ENCODE measurements at regions not wholly inside any gene's neighbourhood (a gene's known extent, or its start where the extent isn't known, plus 50 kb on each side); places are given as distances from the start of the nearest gene placed in this dataset.
"Not testable (repeated sequence)": the region's sequence is repeated elsewhere in the genome, so short reads cannot be mapped to it uniquely, and the experiment has no call there.

DNA sequence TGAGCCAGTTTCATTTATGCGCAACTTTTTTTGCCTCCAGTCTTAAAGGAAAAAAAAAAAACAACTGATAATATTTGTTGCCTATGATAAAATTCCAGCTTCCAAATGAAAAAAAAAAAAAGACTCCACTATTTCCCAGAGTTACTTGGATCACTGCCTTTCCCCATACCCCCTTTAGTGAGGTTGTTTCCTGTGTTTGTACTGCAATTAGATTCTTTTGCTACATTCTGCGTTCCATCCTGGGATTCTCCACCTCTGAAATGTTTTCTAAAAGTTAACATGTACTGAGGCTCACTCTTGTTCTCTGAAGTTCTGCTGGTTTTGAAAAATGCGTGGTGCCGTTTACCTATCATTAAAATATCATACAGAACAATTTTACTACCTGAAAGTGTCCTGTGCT, 72.0 kb upstream of the NUTM2F start:
- H3K4me1 Mint-ChIP-seq (ENCODE audit: low read depth, unreplicated experiment): not testable (repeated sequence)

DNA sequence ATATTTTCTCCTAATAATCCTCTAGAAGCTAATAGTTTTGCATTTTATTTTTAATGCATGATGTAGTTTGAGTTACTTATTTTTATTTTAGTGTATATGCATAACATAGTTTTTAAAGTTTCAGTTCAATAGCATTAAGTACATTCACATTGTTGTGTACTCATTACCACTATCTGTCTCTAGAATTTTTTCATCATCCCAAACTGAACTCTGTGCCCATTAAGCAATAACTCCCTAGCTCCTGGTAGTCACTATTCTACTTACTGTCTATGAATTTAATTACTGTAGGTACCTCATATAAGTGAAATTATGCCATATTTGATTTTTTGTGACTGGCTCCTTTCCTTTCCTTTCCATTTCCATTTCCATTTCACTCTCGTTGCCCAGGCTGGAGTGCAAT, 74.4 kb upstream of the NUTM2F start:
- H3K4me3 ChIP-seq (ENCODE audit: insufficient read depth, low read depth, low read length); H3K27me3 Mint-ChIP-seq (ENCODE audit: low read depth, unreplicated experiment); FAIRE-seq; H3K27ac Mint-ChIP-seq (ENCODE audit: unreplicated experiment); H3K36me3 Mint-ChIP-seq (ENCODE audit: low read depth, unreplicated experiment); H3K36me3 ChIP-seq (ENCODE audit: insufficient read depth, low read length); DNase-seq (ENCODE audit: low read depth); H3K9ac ChIP-seq (ENCODE audit: low read length); H3K9me3 ChIP-seq (ENCODE audit: insufficient read depth, low read depth, low read length); H3K27me3 ChIP-seq (ENCODE audit: insufficient read depth, low read length); H3K4me2 ChIP-seq (ENCODE audit: low read length); H3K4me1 ChIP-seq (ENCODE audit: insufficient read depth, low read length); H3K9me3 Mint-ChIP-seq (ENCODE audit: unreplicated experiment); H4K20me1 ChIP-seq (ENCODE audit: insufficient read depth, low read length); H2AFZ ChIP-seq (ENCODE audit: low read depth, low read length); H3K27ac ChIP-seq (ENCODE audit: low read depth, low read length); H3K4me3 Mint-ChIP-seq (ENCODE audit: unreplicated experiment); H3K4me1 Mint-ChIP-seq (ENCODE audit: low read depth, unreplicated experiment): not testable (repeated sequence)
- peaks cover 24% of the 10 kb centered on the region for H3K79me2 ChIP-seq (ENCODE audit: insufficient read depth, low read length)

More for the DNA sequence above, 72.0 kb upstream of the NUTM2F start:
- H4K20me1 ChIP-seq (ENCODE audit: insufficient read depth, low read length); DNase-seq (ENCODE audit: low read depth); H3K36me3 Mint-ChIP-seq (ENCODE audit: low read depth, unreplicated experiment); H3K9me3 ChIP-seq (ENCODE audit: insufficient read depth, low read depth, low read length); H2AFZ ChIP-seq (ENCODE audit: low read depth, low read length); H3K9ac ChIP-seq (ENCODE audit: low read length); H3K27ac ChIP-seq (ENCODE audit: low read depth, low read length); H3K27me3 Mint-ChIP-seq (ENCODE audit: low read depth, unreplicated experiment); H3K4me2 ChIP-seq (ENCODE audit: low read length); H3K9me3 Mint-ChIP-seq (ENCODE audit: unreplicated experiment); H3K27me3 ChIP-seq (ENCODE audit: insufficient read depth, low read length); H3K36me3 ChIP-seq (ENCODE audit: insufficient read depth, low read length); H3K4me1 ChIP-seq (ENCODE audit: insufficient read depth, low read length); H3K4me3 ChIP-seq (ENCODE audit: insufficient read depth, low read depth, low read length); H3K27ac Mint-ChIP-seq (ENCODE audit: unreplicated experiment); FAIRE-seq; H3K4me3 Mint-ChIP-seq (ENCODE audit: unreplicated experiment): not testable (repeated sequence)
- peaks cover 27% of the 10 kb centered on the region for H3K79me2 ChIP-seq (ENCODE audit: insufficient read depth, low read length)

DNA sequence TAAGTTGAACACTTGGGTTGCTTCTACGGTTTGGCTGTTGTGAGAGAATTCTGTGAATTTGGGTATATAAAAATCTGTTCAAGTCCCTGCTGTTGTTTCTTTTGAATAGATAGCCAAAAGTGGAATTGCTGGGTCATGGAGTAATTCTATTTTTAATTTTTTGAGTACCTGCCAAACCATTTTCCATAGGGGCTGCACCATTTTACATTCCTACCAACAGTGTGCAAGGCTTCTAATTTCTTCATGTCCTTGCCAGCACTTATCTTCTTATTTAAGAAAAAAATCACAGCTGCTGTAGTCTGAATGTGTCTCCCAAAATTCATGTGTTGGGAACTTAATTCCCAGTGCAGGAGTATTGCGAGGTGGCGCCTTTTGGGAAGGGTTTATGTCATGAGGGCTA, 75.1 kb upstream of the NUTM2F start:
- peak; percentile 7 for DNase-seq (ENCODE audit: low read depth)
- H3K4me1 ChIP-seq (ENCODE audit: insufficient read depth, low read length); H3K27me3 ChIP-seq (ENCODE audit: insufficient read depth, low read length); H3K27ac ChIP-seq (ENCODE audit: low read depth, low read length); H2AFZ ChIP-seq (ENCODE audit: low read depth, low read length); H3K36me3 Mint-ChIP-seq (ENCODE audit: low read depth, unreplicated experiment); H4K20me1 ChIP-seq (ENCODE audit: insufficient read depth, low read length); H3K4me1 Mint-ChIP-seq (ENCODE audit: low read depth, unreplicated experiment); H3K27me3 Mint-ChIP-seq (ENCODE audit: low read depth, unreplicated experiment); H3K27ac Mint-ChIP-seq (ENCODE audit: unreplicated experiment); H3K9me3 Mint-ChIP-seq (ENCODE audit: unreplicated experiment); FAIRE-seq; H3K4me3 ChIP-seq (ENCODE audit: insufficient read depth, low read depth, low read length); H3K4me2 ChIP-seq (ENCODE audit: low read length); H3K9ac ChIP-seq (ENCODE audit: low read length); H3K4me3 Mint-ChIP-seq (ENCODE audit: unreplicated experiment); H3K36me3 ChIP-seq (ENCODE audit: insufficient read depth, low read length); H3K9me3 ChIP-seq (ENCODE audit: insufficient read depth, low read depth, low read length): not testable (repeated sequence)
- H3K79me2 ChIP-seq (ENCODE audit: insufficient read depth, low read length): peaks cover 29% of the 10 kb centered on the region

DNA sequence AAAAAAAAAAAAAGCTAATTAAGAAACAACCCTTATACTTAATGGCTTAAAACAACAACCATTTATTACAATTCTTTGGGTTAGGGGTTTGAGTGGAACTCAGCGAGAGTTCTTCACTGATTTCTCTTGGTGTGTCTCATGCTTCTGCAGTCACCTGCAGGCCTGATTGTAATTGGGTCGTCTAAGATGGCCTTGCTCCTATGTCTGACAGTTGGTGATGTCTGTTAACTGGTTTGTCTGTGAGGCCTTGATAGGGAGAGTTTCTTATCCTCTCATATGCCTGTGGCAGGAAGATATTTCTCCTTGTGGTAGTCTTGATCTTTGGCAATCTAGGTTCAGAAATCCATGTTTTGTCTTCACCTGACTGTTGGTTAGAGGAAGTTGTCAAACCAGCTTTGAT, 85.2 kb upstream of the NUTM2F start:
- not testable (repeated sequence) for H3K9ac ChIP-seq (ENCODE audit: low read length); H3K4me3 ChIP-seq (ENCODE audit: insufficient read depth, low read depth, low read length); H3K4me1 Mint-ChIP-seq (ENCODE audit: low read depth, unreplicated experiment); H3K27ac ChIP-seq (ENCODE audit: low read depth, low read length); H3K4me3 Mint-ChIP-seq (ENCODE audit: unreplicated experiment); FAIRE-seq; H3K36me3 ChIP-seq (ENCODE audit: insufficient read depth, low read length); H3K27me3 Mint-ChIP-seq (ENCODE audit: low read depth, unreplicated experiment); H3K36me3 Mint-ChIP-seq (ENCODE audit: low read depth, unreplicated experiment); H3K9me3 ChIP-seq (ENCODE audit: insufficient read depth, low read depth, low read length); H3K9me3 Mint-ChIP-seq (ENCODE audit: unreplicated experiment); H3K4me1 ChIP-seq (ENCODE audit: insufficient read depth, low read length); H3K27me3 ChIP-seq (ENCODE audit: insufficient read depth, low read length); H3K27ac Mint-ChIP-seq (ENCODE audit: unreplicated experiment); H4K20me1 ChIP-seq (ENCODE audit: insufficient read depth, low read length); H2AFZ ChIP-seq (ENCODE audit: low read depth, low read length); DNase-seq (ENCODE audit: low read depth); H3K4me2 ChIP-seq (ENCODE audit: low read length)
- peaks cover 17% of the 10 kb centered on the region for H3K79me2 ChIP-seq (ENCODE audit: insufficient read depth, low read length)

DNA sequence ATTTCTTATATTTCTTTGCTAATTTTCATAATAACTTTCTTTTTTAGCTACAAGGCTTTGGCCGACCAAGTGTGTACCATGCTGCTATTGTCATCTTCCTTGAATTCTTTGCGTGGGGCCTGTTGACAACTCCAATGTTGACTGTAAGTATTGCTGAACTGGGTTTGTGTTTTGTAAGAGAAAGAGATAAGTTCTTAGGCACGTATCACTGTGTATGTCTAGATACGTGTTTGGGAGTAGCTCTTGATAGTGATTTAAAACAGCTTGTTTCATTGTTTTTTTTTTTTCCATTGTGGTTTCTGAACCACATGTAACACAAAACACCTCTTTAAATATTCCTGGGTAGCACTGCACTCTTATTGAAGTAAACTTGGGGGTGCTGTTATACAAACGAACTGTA, 86.7 kb upstream of the NUTM2F start:
- H3K27ac Mint-ChIP-seq (ENCODE audit: unreplicated experiment); H3K36me3 ChIP-seq (ENCODE audit: insufficient read depth, low read length); DNase-seq (ENCODE audit: low read depth); H3K27me3 ChIP-seq (ENCODE audit: insufficient read depth, low read length); H3K4me3 Mint-ChIP-seq (ENCODE audit: unreplicated experiment); H3K4me2 ChIP-seq (ENCODE audit: low read length); FAIRE-seq; H4K20me1 ChIP-seq (ENCODE audit: insufficient read depth, low read length); H3K27me3 Mint-ChIP-seq (ENCODE audit: low read depth, unreplicated experiment); H3K9me3 ChIP-seq (ENCODE audit: insufficient read depth, low read depth, low read length); H3K36me3 Mint-ChIP-seq (ENCODE audit: low read depth, unreplicated experiment); H3K4me3 ChIP-seq (ENCODE audit: insufficient read depth, low read depth, low read length); H3K9me3 Mint-ChIP-seq (ENCODE audit: unreplicated experiment); H2AFZ ChIP-seq (ENCODE audit: low read depth, low read length); H3K4me1 ChIP-seq (ENCODE audit: insufficient read depth, low read length); H3K9ac ChIP-seq (ENCODE audit: low read length); H3K4me1 Mint-ChIP-seq (ENCODE audit: low read depth, unreplicated experiment); H3K27ac ChIP-seq (ENCODE audit: low read depth, low read length): not testable (repeated sequence)
- H3K79me2 ChIP-seq (ENCODE audit: insufficient read depth, low read length): peaks cover 10% of the 10 kb centered on the region

DNA sequence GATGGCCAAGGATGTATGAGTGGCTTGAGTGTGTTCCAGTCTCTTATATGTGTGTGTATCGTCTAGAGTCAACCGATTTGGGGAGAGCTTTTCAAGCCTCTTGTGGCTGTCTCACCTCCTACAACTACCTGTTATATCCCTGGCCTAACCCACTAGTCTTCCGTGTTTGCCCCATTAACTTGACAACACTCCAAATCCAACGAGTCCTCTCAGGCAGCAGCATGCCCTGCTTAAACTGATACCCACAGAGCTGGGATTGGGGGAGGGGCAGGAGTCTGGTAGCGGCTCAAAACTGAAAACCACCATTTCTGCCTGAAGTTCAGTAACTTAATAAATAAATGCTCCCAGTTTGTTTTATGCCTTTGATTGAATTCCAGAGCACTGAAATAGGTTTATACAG, 91.7 kb upstream of the NUTM2F start:
- H3K36me3 ChIP-seq (ENCODE audit: insufficient read depth, low read length); FAIRE-seq; DNase-seq (ENCODE audit: low read depth); H3K4me1 ChIP-seq (ENCODE audit: insufficient read depth, low read length); H3K9me3 Mint-ChIP-seq (ENCODE audit: unreplicated experiment); H3K9me3 ChIP-seq (ENCODE audit: insufficient read depth, low read depth, low read length); H3K27ac Mint-ChIP-seq (ENCODE audit: unreplicated experiment); H3K4me3 ChIP-seq (ENCODE audit: insufficient read depth, low read depth, low read length); H3K27me3 Mint-ChIP-seq (ENCODE audit: low read depth, unreplicated experiment); H3K9ac ChIP-seq (ENCODE audit: low read length); H4K20me1 ChIP-seq (ENCODE audit: insufficient read depth, low read length); H3K27me3 ChIP-seq (ENCODE audit: insufficient read depth, low read length); H3K4me3 Mint-ChIP-seq (ENCODE audit: unreplicated experiment); H3K4me2 ChIP-seq (ENCODE audit: low read length); H3K4me1 Mint-ChIP-seq (ENCODE audit: low read depth, unreplicated experiment); H3K27ac ChIP-seq (ENCODE audit: low read depth, low read length); H2AFZ ChIP-seq (ENCODE audit: low read depth, low read length); H3K79me2 ChIP-seq (ENCODE audit: insufficient read depth, low read length); H3K36me3 Mint-ChIP-seq (ENCODE audit: low read depth, unreplicated experiment): not testable (repeated sequence)

Measured in astrocyte (in vitro differentiated cells and primary cell).